ENCODE measurements at regions not wholly inside any gene's neighbourhood (a gene's known extent, or its start where the extent isn't known, plus 50 kb on each side); places are given as distances from the start of the nearest gene placed in this dataset.

DNA sequence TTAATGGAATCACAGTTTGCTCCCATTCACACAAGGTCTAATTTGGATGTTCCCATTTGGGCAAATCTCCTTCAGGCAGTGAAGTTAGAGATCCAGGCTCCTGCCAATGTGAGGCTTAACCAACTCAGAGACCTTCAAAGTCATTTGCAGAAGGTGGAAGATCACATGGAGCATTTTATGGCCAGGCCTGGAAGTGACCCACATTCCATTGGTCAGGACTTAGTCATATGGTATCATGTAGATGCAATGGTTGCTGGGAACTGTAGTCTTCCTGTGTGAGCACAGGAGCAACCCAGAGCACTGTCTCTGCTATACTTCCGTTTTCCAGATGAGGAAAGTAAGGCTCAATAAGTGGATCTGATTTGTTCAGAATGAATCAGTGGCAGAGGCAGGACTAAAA lies 292.7 kb upstream of the SMARCA2 start:
- no peaks in the 10 kb centered on the region for H3K9me2 ChIP-seq (ENCODE audit: low read depth, low read length)
- H2AFZ ChIP-seq (ENCODE audit: low read length) = no peak overlapping the region
- H3K4me2 ChIP-seq (ENCODE audit: low read length) = no peak overlapping the region
- H3K79me2 ChIP-seq (ENCODE audit: insufficient read depth, low read length) = no peaks in the 10 kb centered on the region
- H4K20me1 ChIP-seq (ENCODE audit: insufficient read depth, low read length) = no peaks in the 10 kb centered on the region
- no peaks in the 10 kb centered on the region for H3K27me3 ChIP-seq (ENCODE audit: insufficient read depth, low read length)
- H3K9me3 ChIP-seq (ENCODE audit: low read length) = no peaks in the 10 kb centered on the region
- no peaks in the 10 kb centered on the region for H3K36me3 ChIP-seq (ENCODE audit: insufficient read depth, low read length)
- H3F3A ChIP-seq (ENCODE audit: insufficient read depth, low read length) = no peaks in the 10 kb centered on the region
- H3K4me3 ChIP-seq (ENCODE audit: low read depth, low read length, poor library complexity, severe bottlenecking) = no peak overlapping the region
- H3K9ac ChIP-seq (ENCODE audit: low read length) = no peak overlapping the region
- no peak overlapping the region for H3K27ac ChIP-seq (ENCODE audit: low read depth, low read length, poor library complexity, severe bottlenecking)
- TF ChIP-seq, protein P1, sequence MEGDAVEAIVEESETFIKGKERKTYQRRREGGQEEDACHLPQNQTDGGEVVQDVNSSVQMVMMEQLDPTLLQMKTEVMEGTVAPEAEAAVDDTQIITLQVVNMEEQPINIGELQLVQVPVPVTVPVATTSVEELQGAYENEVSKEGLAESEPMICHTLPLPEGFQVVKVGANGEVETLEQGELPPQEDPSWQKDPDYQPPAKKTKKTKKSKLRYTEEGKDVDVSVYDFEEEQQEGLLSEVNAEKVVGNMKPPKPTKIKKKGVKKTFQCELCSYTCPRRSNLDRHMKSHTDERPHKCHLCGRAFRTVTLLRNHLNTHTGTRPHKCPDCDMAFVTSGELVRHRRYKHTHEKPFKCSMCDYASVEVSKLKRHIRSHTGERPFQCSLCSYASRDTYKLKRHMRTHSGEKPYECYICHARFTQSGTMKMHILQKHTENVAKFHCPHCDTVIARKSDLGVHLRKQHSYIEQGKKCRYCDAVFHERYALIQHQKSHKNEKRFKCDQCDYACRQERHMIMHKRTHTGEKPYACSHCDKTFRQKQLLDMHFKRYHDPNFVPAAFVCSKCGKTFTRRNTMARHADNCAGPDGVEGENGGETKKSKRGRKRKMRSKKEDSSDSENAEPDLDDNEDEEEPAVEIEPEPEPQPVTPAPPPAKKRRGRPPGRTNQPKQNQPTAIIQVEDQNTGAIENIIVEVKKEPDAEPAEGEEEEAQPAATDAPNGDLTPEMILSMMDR (IDR thresholded peaks at IDR 0.05; ENCODE audit: low read length) = no peak
- no peak for TF ChIP-seq EZH2 (IDR thresholded peaks at IDR 0.05; ENCODE audit: borderline replicate concordance, low read length)
- H3K4me1 ChIP-seq (ENCODE audit: insufficient read depth, low read length, severe bottlenecking) = no peaks in the 10 kb centered on the region

DNA sequence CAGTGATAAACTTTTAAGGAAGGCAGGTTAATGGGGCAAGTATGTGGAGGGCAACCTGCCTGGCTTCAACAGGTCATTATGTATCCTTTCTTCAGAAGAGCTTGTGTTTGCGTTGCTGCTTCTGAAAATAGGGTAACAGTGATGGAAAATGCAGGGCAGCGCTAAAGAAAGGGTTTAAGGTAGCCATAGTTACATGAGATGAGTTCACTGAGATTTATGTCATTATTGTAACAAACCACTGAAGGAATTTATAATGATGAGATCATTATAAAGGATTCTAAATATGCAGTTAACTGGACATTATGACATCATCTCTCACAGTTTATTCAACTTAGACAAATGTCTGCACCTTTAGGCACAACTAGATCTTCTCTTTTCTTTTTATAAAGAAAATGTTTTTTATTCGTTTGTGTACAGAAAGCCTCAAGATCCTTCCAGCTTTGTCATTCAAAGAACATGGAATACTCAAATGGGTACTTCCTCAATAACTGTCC lies 291.6 kb upstream of the SMARCA2 start:
- Histone ChIP-seq H3K27me3 (ENCODE audit: insufficient read depth, low read length) (no peaks in the 10 kb centered on the region), H3K9ac (ENCODE audit: low read length) (no peak overlapping the region), H3K9me3 (ENCODE audit: low read length) (no peaks in the 10 kb centered on the region), H3K4me3 (ENCODE audit: low read depth, low read length, poor library complexity, severe bottlenecking) (no peak overlapping the region), H3F3A (ENCODE audit: insufficient read depth, low read length) (no peaks in the 10 kb centered on the region), H3K4me2 (ENCODE audit: low read length) (no peak overlapping the region), H3K27ac (ENCODE audit: low read depth, low read length, poor library complexity, severe bottlenecking) (no peak overlapping the region), H3K79me2 (ENCODE audit: insufficient read depth, low read length) (no peaks in the 10 kb centered on the region), H2AFZ (ENCODE audit: low read length) (no peak overlapping the region), H4K20me1 (ENCODE audit: insufficient read depth, low read length) (no peaks in the 10 kb centered on the region), H3K9me2 (ENCODE audit: low read depth, low read length) (no peaks in the 10 kb centered on the region), H3K4me1 (ENCODE audit: insufficient read depth, low read length, severe bottlenecking) (no peaks in the 10 kb centered on the region), H3K36me3 (ENCODE audit: insufficient read depth, low read length) (no peaks in the 10 kb centered on the region)
- TF ChIP-seq, protein P1 (IDR thresholded peaks at IDR 0.05; ENCODE audit: low read length) = no peak
- TF ChIP-seq EZH2 (IDR thresholded peaks at IDR 0.05; ENCODE audit: borderline replicate concordance, low read length) = no peak

DNA sequence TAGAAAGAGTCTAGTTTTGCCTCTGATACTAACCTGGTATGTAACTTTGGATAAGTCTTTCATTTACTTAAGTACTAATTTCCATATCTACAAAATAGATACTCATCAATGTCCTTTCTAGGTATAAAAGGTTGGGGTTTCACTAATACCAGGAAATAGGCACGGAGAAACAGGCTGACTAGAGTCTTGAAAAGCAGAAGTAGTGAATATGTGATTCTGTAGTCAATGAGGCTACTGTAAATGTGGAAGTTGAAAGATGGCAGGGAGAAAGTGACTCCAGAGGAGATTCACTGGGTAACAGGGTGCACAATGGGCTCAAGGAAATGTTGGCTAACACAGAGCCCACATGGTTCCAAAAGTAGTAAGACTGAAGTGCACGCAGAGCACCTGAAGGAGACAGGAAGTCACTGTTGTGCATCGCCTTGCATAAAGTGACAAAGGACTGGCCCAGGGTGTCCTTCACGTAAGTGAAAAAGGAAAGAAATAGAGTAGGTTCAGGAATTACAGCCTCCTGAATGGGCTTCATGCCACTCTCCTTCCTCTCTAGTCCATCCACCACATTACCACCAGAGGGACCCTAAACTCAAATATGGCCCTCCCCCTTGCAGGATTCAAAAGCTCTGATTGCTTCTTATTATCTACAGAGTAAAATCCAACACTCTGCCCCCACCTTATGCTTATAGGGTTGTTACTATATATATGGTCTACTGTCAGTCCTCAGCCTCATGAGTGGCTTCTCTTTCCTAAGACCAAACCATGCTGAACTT lies 288.0 kb upstream of the SMARCA2 start:
- no peaks in the 10 kb centered on the region for H3K4me1 ChIP-seq (ENCODE audit: insufficient read depth, low read length, severe bottlenecking)
- H3K9me3 ChIP-seq (ENCODE audit: low read length) = no peaks in the 10 kb centered on the region
- H4K20me1 ChIP-seq (ENCODE audit: insufficient read depth, low read length) = no peaks in the 10 kb centered on the region
- TF ChIP-seq, protein P1 (IDR thresholded peaks at IDR 0.05; ENCODE audit: low read length) = no peak
- no peak for TF ChIP-seq EZH2 (IDR thresholded peaks at IDR 0.05; ENCODE audit: borderline replicate concordance, low read length)
- no peak overlapping the region for H3K27ac ChIP-seq (ENCODE audit: low read depth, low read length, poor library complexity, severe bottlenecking)
- no peak overlapping the region for H3K9ac ChIP-seq (ENCODE audit: low read length)
- no peaks in the 10 kb centered on the region for H3K27me3 ChIP-seq (ENCODE audit: insufficient read depth, low read length)
- H3K4me3 ChIP-seq (ENCODE audit: low read depth, low read length, poor library complexity, severe bottlenecking) = no peak overlapping the region
- no peaks in the 10 kb centered on the region for H3K36me3 ChIP-seq (ENCODE audit: insufficient read depth, low read length)
- no peak overlapping the region for H2AFZ ChIP-seq (ENCODE audit: low read length)
- no peaks in the 10 kb centered on the region for H3K79me2 ChIP-seq (ENCODE audit: insufficient read depth, low read length)
- H3K9me2 ChIP-seq (ENCODE audit: low read depth, low read length) = no peaks in the 10 kb centered on the region
- no peak overlapping the region for H3K4me2 ChIP-seq (ENCODE audit: low read length)
- H3F3A ChIP-seq (ENCODE audit: insufficient read depth, low read length) = no peaks in the 10 kb centered on the region

Measured in OCI-LY1 (cell line).